ENCODE measurements at regions not wholly inside any gene's neighbourhood (a gene's known extent, or its start where the extent isn't known, plus 50 kb on each side); places are given as distances from the start of the nearest gene placed in this dataset.

DNA sequence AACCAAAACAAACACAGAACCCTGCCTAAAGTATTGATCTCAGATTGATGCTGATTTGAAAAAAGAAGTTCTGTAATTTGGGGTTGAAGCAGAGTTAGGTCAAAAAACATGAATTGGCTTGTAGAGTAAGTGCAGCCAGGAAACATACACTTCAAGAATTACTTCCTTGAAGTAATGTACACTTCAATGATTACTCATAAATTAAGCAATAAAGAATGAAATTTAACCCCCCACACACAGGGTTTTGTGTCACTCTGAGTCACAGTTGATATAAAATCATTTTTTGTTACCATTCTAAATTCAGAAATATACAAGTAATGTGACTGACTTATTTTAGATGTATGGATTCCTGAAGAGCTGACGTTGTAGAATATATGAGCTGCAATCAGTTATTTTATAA is 622.2 kb downstream of the POM121L12 start:
- TF ChIP-seq FOXP2 (optimal IDR thresholded peaks at IDR 0.05; ENCODE audit: borderline replicate concordance, extremely low read depth, extremely low read length, insufficient read depth), result no peak
- TF ChIP-seq SIN3A (IDR thresholded peaks at IDR 0.05; ENCODE audit: borderline replicate concordance, insufficient read depth, low read length), result no peak
- no peak for TF ChIP-seq TAF1 (IDR thresholded peaks at IDR 0.05; ENCODE audit: borderline replicate concordance, insufficient read depth, low read length)
- TF ChIP-seq POLR2AphosphoS5 (IDR thresholded peaks at IDR 0.05; ENCODE audit: low read depth, low read length), result no peak
- TF ChIP-seq, protein P1, sequence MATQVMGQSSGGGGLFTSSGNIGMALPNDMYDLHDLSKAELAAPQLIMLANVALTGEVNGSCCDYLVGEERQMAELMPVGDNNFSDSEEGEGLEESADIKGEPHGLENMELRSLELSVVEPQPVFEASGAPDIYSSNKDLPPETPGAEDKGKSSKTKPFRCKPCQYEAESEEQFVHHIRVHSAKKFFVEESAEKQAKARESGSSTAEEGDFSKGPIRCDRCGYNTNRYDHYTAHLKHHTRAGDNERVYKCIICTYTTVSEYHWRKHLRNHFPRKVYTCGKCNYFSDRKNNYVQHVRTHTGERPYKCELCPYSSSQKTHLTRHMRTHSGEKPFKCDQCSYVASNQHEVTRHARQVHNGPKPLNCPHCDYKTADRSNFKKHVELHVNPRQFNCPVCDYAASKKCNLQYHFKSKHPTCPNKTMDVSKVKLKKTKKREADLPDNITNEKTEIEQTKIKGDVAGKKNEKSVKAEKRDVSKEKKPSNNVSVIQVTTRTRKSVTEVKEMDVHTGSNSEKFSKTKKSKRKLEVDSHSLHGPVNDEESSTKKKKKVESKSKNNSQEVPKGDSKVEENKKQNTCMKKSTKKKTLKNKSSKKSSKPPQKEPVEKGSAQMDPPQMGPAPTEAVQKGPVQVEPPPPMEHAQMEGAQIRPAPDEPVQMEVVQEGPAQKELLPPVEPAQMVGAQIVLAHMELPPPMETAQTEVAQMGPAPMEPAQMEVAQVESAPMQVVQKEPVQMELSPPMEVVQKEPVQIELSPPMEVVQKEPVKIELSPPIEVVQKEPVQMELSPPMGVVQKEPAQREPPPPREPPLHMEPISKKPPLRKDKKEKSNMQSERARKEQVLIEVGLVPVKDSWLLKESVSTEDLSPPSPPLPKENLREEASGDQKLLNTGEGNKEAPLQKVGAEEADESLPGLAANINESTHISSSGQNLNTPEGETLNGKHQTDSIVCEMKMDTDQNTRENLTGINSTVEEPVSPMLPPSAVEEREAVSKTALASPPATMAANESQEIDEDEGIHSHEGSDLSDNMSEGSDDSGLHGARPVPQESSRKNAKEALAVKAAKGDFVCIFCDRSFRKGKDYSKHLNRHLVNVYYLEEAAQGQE (IDR thresholded peaks at IDR 0.05; ENCODE audit: insufficient read depth in 1 of 2, low read depth in 2 of 2, low read length in 2 of 2), result no peak

DNA sequence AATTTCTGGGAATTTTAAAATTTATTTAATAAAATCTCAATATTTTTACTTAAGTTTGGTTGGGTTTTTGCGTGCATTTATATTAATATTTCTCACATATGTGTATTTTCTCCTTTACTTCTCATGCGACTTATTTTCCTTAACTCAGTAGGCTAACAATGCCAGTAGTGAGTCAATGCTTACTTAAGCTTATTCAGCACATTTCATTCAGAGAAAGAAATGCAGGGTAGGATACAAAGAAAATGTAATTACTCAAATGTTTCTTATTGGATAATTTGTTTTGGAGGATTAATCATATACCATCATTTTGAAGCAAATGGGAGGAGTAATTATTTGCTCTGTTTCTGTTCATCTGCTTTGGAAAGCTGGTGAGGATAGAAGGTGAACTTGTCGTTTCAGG is 623.5 kb downstream of the POM121L12 start:
- TF ChIP-seq, protein P1 (IDR thresholded peaks at IDR 0.05; ENCODE audit: insufficient read depth in 1 of 2, low read depth in 2 of 2, low read length in 2 of 2), result no peak
- TF ChIP-seq TAF1 (IDR thresholded peaks at IDR 0.05; ENCODE audit: borderline replicate concordance, insufficient read depth, low read length) (no peak), FOXP2 (optimal IDR thresholded peaks at IDR 0.05; ENCODE audit: borderline replicate concordance, extremely low read depth, extremely low read length, insufficient read depth) (no peak), SIN3A (IDR thresholded peaks at IDR 0.05; ENCODE audit: borderline replicate concordance, insufficient read depth, low read length) (no peak), POLR2AphosphoS5 (IDR thresholded peaks at IDR 0.05; ENCODE audit: low read depth, low read length) (no peak)

DNA sequence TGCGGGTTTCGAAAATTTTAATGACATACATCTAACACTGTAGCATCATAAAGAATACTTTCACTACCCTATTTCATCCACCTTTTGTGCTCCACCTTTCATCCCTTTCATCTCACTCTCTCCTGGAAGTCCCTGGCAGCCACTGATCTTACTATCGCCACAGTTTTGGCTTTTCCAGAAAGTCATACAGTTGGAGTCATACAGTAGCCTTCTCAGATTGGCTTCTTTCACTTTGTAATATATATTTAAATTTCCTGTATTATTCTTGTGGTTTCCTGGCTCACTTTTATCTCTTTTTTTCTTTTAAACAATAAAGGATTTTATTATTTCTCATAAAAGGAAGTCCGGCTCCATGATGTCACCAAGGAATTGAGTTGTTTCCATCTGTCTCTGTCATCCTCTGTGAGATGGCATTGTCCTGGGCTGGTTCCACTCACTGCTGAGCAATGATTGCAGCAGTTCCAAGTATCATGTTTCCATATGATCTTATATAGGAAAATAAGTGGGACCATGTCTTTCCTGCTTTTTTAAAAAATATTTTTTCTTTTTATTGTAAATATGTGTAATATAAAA is 626.3 kb downstream of the POM121L12 start:
- TF ChIP-seq TAF1 (IDR thresholded peaks at IDR 0.05; ENCODE audit: borderline replicate concordance, insufficient read depth, low read length) (no peak), POLR2AphosphoS5 (IDR thresholded peaks at IDR 0.05; ENCODE audit: low read depth, low read length) (no peak), FOXP2 (optimal IDR thresholded peaks at IDR 0.05; ENCODE audit: borderline replicate concordance, extremely low read depth, extremely low read length, insufficient read depth) (no peak), SIN3A (IDR thresholded peaks at IDR 0.05; ENCODE audit: borderline replicate concordance, insufficient read depth, low read length) (no peak)
- TF ChIP-seq, protein P1 (IDR thresholded peaks at IDR 0.05; ENCODE audit: insufficient read depth in 1 of 2, low read depth in 2 of 2, low read length in 2 of 2), result no peak

DNA sequence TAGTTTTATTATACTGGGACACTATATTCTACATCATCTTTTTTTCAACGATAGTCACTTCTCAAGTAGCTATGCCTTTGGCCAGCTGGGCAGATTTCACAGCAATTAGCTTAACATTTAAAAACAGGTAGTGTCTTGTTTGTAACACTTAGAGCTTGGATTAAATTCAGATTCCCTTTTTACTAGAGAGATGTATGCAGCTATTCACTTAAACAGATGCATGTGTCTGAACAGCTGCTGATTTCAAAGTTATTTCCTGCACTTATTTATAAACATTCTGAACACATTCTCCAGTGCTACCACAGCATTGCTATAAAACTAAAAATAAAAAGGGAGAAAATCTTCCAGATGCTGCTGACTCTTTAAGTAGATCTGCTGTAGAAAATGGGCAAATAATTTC is 637.2 kb downstream of the POM121L12 start:
- TF ChIP-seq SIN3A (IDR thresholded peaks at IDR 0.05; ENCODE audit: borderline replicate concordance, insufficient read depth, low read length) (no peak), TAF1 (IDR thresholded peaks at IDR 0.05; ENCODE audit: borderline replicate concordance, insufficient read depth, low read length) (no peak), FOXP2 (optimal IDR thresholded peaks at IDR 0.05; ENCODE audit: borderline replicate concordance, extremely low read depth, extremely low read length, insufficient read depth) (no peak), POLR2AphosphoS5 (IDR thresholded peaks at IDR 0.05; ENCODE audit: low read depth, low read length) (no peak)
- TF ChIP-seq, protein P1 (IDR thresholded peaks at IDR 0.05; ENCODE audit: insufficient read depth in 1 of 2, low read depth in 2 of 2, low read length in 2 of 2), result no peak

All from PFSK-1 (cell line).